MCF 10A (cell line): ENCODE measurements at regions not wholly inside any gene's neighbourhood (a gene's known extent, or its start where the extent isn't known, plus 50 kb on each side); places are given as distances from the start of the nearest gene placed in this dataset.

ENCODE experiments used
- BruUV-seq: library from RNA; stranded (reverse); fragments of 400-500 nt; replicated peaks from 2 replicates; lab custom pipeline; 2021; lab: Mats Ljungman, UMichigan
- CTCF ChIA-PET: fragments of 300-600 bp; sonication (Branson Sonifier 250); formaldehyde crosslinking; extraction: SDS; loops from one replicate; lab custom pipeline; 2021; ENCODE audit warnings: antibody characterized with exemption, inconsistent platforms; lab: Yijun Ruan, JAX
- POLR2A ChIA-PET: fragments of 300-600, 350-650 bp; sonication (Branson Sonifier 250); formaldehyde crosslinking; extraction: SDS; loops from one replicate; lab custom pipeline; 2020; ENCODE audit warnings: antibody characterized with exemption, inconsistent platforms; lab: Yijun Ruan, JAX
- DNase-seq: peaks from one replicate; pipeline ENCODE4 v3.0.0-alpha.2; 2018; ENCODE audit not compliant: unreplicated experiment
- H3K27ac Mint-ChIP-seq: one replicate; pipeline ENCODE4 v1.8.0; 2022; ENCODE audit warnings: mild to moderate bottlenecking, low read depth, mixed read lengths; ENCODE audit not compliant: unreplicated experiment
- H3K27me3 Mint-ChIP-seq: one replicate; pipeline ENCODE4 v1.8.0; 2022; ENCODE audit warnings: mixed read lengths; ENCODE audit not compliant: insufficient read depth, unreplicated experiment
- H3K36me3 Mint-ChIP-seq: one replicate; pipeline ENCODE4 v1.8.0; 2022; ENCODE audit warnings: mild to moderate bottlenecking, moderate library complexity, mixed read lengths; ENCODE audit not compliant: insufficient read depth, unreplicated experiment
- H3K4me1 Mint-ChIP-seq: one replicate; pipeline ENCODE4 v1.8.0; 2022; ENCODE audit warnings: mixed read lengths; ENCODE audit not compliant: insufficient read depth, unreplicated experiment
- H3K4me3 Mint-ChIP-seq: one replicate; pipeline ENCODE4 v1.8.0; 2022; ENCODE audit warnings: mild to moderate bottlenecking, moderate library complexity, mixed read lengths; ENCODE audit not compliant: unreplicated experiment
- H3K9me3 Mint-ChIP-seq: one replicate; pipeline ENCODE4 v1.8.0; 2022; ENCODE audit warnings: mixed read lengths; ENCODE audit not compliant: unreplicated experiment
- CTCF ChIP-seq: fragments of 200-600 bp; IDR thresholded peaks from one replicate; pipeline ENCODE4 v1.8.0; 2022; ENCODE audit warnings: antibody characterized with exemption, mild to moderate bottlenecking; ENCODE audit not compliant: unreplicated experiment
- intact Hi-C: fragments of 100-400 bp; cut with micrococcal nuclease; formaldehyde crosslinking; loops from 2 replicates; pipeline ENCODE4 v1.14.1; 2022

- no TSS peak for BruUV-seq
- H3K36me3 Mint-ChIP-seq: no peaks in the 10 kb centered on the region
- no peak for TF ChIP-seq CTCF
- H3K27me3 Mint-ChIP-seq: no peaks in the 10 kb centered on the region
- no peaks in the 10 kb centered on the region for H3K4me1 Mint-ChIP-seq
- intact Hi-C loops: no loop called here
- DNase-seq: no peak
- H3K4me3 Mint-ChIP-seq: no peak overlapping the region
- ChIA-PET POLR2A (no interaction called here), CTCF (interaction anchor here (0.6 kb wide), 1 partner anchor 820 kb away, joined by 3 read pairs; no protein-coding TSS in a partner anchor)
- no peak overlapping the region for H3K27ac Mint-ChIP-seq
- H3K9me3 Mint-ChIP-seq: peaks cover 16% of the 10 kb centered on the region
Measured at GRCh38 chr9:118038713-118039112, 334.5 kb downstream of the TLR4 start.

GRCh38 chr9:118058227-118058626, 354.0 kb downstream of the TLR4 start:
- Mint-ChIP-seq H3K36me3 (no peaks in the 10 kb centered on the region), H3K9me3 (peaks cover 37% of the 10 kb centered on the region), H3K4me1 (no peaks in the 10 kb centered on the region), H3K27me3 (no peaks in the 10 kb centered on the region), H3K4me3 (no peak overlapping the region), H3K27ac (no peak overlapping the region)
- BruUV-seq: no TSS peak
- no peak for TF ChIP-seq CTCF
- no peak for DNase-seq
- ChIA-PET POLR2A (no interaction called here), CTCF (no interaction called here)
- intact Hi-C loops: no loop called here

- no peak for TF ChIP-seq CTCF
- intact Hi-C loops: no loop called here
- ChIA-PET POLR2A (no interaction called here), CTCF (interaction anchor here (0.6 kb wide), 2 partner anchors 140 to 374 kb away, joined by 3 to 6 read pairs; no protein-coding TSS in a partner anchor)
- Mint-ChIP-seq H3K4me1 (no peaks in the 10 kb centered on the region), H3K36me3 (no peaks in the 10 kb centered on the region), H3K9me3 (peaks cover 34% of the 10 kb centered on the region), H3K4me3 (no peak overlapping the region), H3K27ac (no peak overlapping the region), H3K27me3 (no peaks in the 10 kb centered on the region)
- peak; percentile 69 for DNase-seq
- BruUV-seq: no TSS peak
Measured at GRCh38 chr9:118059484-118060278, 355.5 kb downstream of the TLR4 start.

GRCh38 chr9:118083161-118083560, 379.0 kb downstream of the TLR4 start:
- Mint-ChIP-seq H3K4me1 (no peaks in the 10 kb centered on the region), H3K27me3 (no peaks in the 10 kb centered on the region), H3K4me3 (no peak overlapping the region), H3K36me3 (no peaks in the 10 kb centered on the region), H3K27ac (no peak overlapping the region), H3K9me3 (peaks cover 19% of the 10 kb centered on the region)
- ChIA-PET CTCF (no interaction called here), POLR2A (no interaction called here)
- no peak for TF ChIP-seq CTCF
- no peak for DNase-seq
- BruUV-seq: no TSS peak
- intact Hi-C loops: no loop called here
